GM21576 (cell line): ENCODE measurements at regions not wholly inside any gene's neighbourhood (a gene's known extent, or its start where the extent isn't known, plus 50 kb on each side); places are given as distances from the start of the nearest gene placed in this dataset.

Experiments
- ATAC-seq: cut with Tn5 transposase; IDR thresholded peaks from one replicate; pipeline ENCODE4 v1.9.1; 2021; ENCODE audit warnings: mild to moderate bottlenecking, moderate library complexity; ENCODE audit not compliant: unreplicated experiment

GRCh38 chr15:88383354-88383753, 83.8 kb downstream of the MRPL46 start:
- no peak for ATAC-seq

GRCh38 chr15:88382482-88382983, 84.7 kb downstream of the MRPL46 start:
- no peak for ATAC-seq

GRCh38 chr15:88378188-88378637, 89.0 kb downstream of the MRPL46 start:
- ATAC-seq = no peak

- no peak for ATAC-seq
These were observed 89.7 kb downstream of the MRPL46 start for GRCh38 chr15:88377509-88377908.

- ATAC-seq = no peak
These were observed 90.5 kb downstream of the MRPL46 start for GRCh38 chr15:88376574-88377174.

GRCh38 chr15:88375234-88375927, 91.8 kb downstream of the MRPL46 start:
- no peak for ATAC-seq

GRCh38 chr15:88365124-88365523, 102.1 kb downstream of the MRPL46 start:
- no peak for ATAC-seq

GRCh38 chr15:88348579-88349230, 92.2 kb upstream of the NTRK3 start:
- no peak for ATAC-seq

- ATAC-seq = no peak
These were observed 89.4 kb upstream of the NTRK3 start for GRCh38 chr15:88345962-88346361.

- no peak for ATAC-seq
These were observed 88.2 kb upstream of the NTRK3 start for GRCh38 chr15:88344786-88345185.

GRCh38 chr15:88342666-88343065, 86.1 kb upstream of the NTRK3 start:
- no peak for ATAC-seq

- ATAC-seq = no peak
These were observed 85.1 kb upstream of the NTRK3 start for GRCh38 chr15:88341653-88342052.

- no peak for ATAC-seq
These were observed 84.5 kb upstream of the NTRK3 start for GRCh38 chr15:88341006-88341405.

GRCh38 chr15:88337993-88338392, 81.5 kb upstream of the NTRK3 start:
- no peak for ATAC-seq

GRCh38 chr15:88335074-88335473, 78.5 kb upstream of the NTRK3 start:
- no peak for ATAC-seq

- no peak for ATAC-seq
These were observed 77.9 kb upstream of the NTRK3 start for GRCh38 chr15:88334436-88334835.

GRCh38 chr15:88331291-88331690, 74.8 kb upstream of the NTRK3 start:
- ATAC-seq = peak; percentile 70

- ATAC-seq = no peak
These were observed 70.4 kb upstream of the NTRK3 start for GRCh38 chr15:88326924-88327323.

GRCh38 chr15:88324741-88325065, 68.2 kb upstream of the NTRK3 start:
- ATAC-seq = no peak

GRCh38 chr15:88323976-88324740, 67.6 kb upstream of the NTRK3 start:
- ATAC-seq = no peak

GRCh38 chr15:88323468-88323867, 66.9 kb upstream of the NTRK3 start:
- no peak for ATAC-seq
